OCI-LY7 (cell line): ENCODE measurements at regions not wholly inside any gene's neighbourhood (a gene's known extent, or its start where the extent isn't known, plus 50 kb on each side); places are given as distances from the start of the nearest gene placed in this dataset.
"Not testable (repeated sequence)": the region's sequence is repeated elsewhere in the genome, so short reads cannot be mapped to it uniquely, and the experiment has no call there.

Experiments used
- BruUV-seq: library from RNA; stranded (reverse); fragments of 400-500 nt; replicated peaks from 2 replicates; lab custom pipeline; 2021; lab: Mats Ljungman, UMichigan
- CTCF ChIA-PET: fragments of 300-600 bp; sonication (Branson Sonifier 250); formaldehyde crosslinking; loops from one replicate; lab custom pipeline; 2022; ENCODE audit warnings: antibody characterized with exemption; ENCODE audit not compliant: unreplicated experiment; lab: Charles Lee
- POLR2A ChIA-PET: fragments of 300-600 bp; sonication (Branson Sonifier 250); formaldehyde crosslinking; loops from one replicate; lab custom pipeline; 2022; ENCODE audit warnings: antibody characterized with exemption; lab: Charles Lee
- DNase-seq: peaks from one replicate; pipeline ENCODE4 v3.0.0-alpha.2; 2015; ENCODE audit warnings: low spot score
- H2AFZ ChIP-seq: fragments of 200-600 bp; sonication (generic), shearing (Covaris generic); 2 replicates; pipeline ENCODE4 v1.6.1; 2014; ENCODE audit warnings: mild to moderate bottlenecking, antibody characterized with exemption, low read length, moderate library complexity
- H3K27ac ChIP-seq: fragments of 200-600 bp; sonication (generic); 2 replicates; pipeline ENCODE4 v1.5.1; 2014; ENCODE audit warnings: mixed run types, low read depth, mild to moderate bottlenecking, moderate library complexity, low read length, inconsistent platforms; ENCODE audit not compliant: poor library complexity, severe bottlenecking
- H3K36me3 ChIP-seq: fragments of 200-600 bp; sonication (generic); 2 replicates; pipeline ENCODE4 v1.6.1; 2014; ENCODE audit warnings: mild to moderate bottlenecking, antibody characterized with exemption, low read length, moderate library complexity, mixed read lengths; ENCODE audit not compliant: insufficient read depth
- H3K4me1 ChIP-seq: fragments of 200-600 bp; sonication (generic); 2 replicates; pipeline ENCODE4 v1.5.1; 2014; ENCODE audit warnings: mild to moderate bottlenecking, low read length; ENCODE audit not compliant: insufficient read depth, poor library complexity, severe bottlenecking
- H3K4me2 ChIP-seq: fragments of 200-600 bp; sonication (generic); 2 replicates; pipeline ENCODE4 v1.6.1; 2014; ENCODE audit warnings: mild to moderate bottlenecking, low read length
- H3K4me3 ChIP-seq: fragments of 200-600 bp; sonication (generic); 2 replicates; pipeline ENCODE4 v1.5.1; 2014; ENCODE audit warnings: mild to moderate bottlenecking, low read depth, low read length; ENCODE audit not compliant: poor library complexity, severe bottlenecking
- H3K79me2 ChIP-seq: fragments of 200-600 bp; sonication (generic); 2 replicates; pipeline ENCODE4 v1.6.1; 2016; ENCODE audit warnings: low read depth, mild to moderate bottlenecking, low read length, moderate library complexity, mixed read lengths; ENCODE audit not compliant: insufficient read depth
- H3K9me2 ChIP-seq: fragments of 200-600 bp; sonication (generic); 2 replicates; pipeline ENCODE4 v1.6.1; 2016; ENCODE audit warnings: mild to moderate bottlenecking, low read length, mixed read lengths; ENCODE audit not compliant: insufficient read depth
- H3K9me3 ChIP-seq: fragments of 200-600 bp; sonication (generic); 2 replicates; pipeline ENCODE4 v1.6.1; 2014; ENCODE audit warnings: mild to moderate bottlenecking, mixed run types, low read length, mixed read lengths
- H4K20me1 ChIP-seq: fragments of 200-600 bp; sonication (generic); 2 replicates; pipeline ENCODE4 v1.6.1; 2014; ENCODE audit warnings: mild to moderate bottlenecking, antibody characterized with exemption, low read length, moderate library complexity, mixed read lengths; ENCODE audit not compliant: insufficient read depth
- CTCF ChIP-seq: fragments of 200-600 bp; sonication (generic); conservative IDR thresholded peaks from 2 replicates; pipeline ENCODE4 v1.5.1; 2014; ENCODE audit warnings: mild to moderate bottlenecking, antibody characterized with exemption, low read length, moderate library complexity, mixed read lengths
- EZH2phosphoT487 ChIP-seq: fragments of 200-600 bp; sonication (generic); IDR thresholded peaks from 2 replicates; pipeline ENCODE4 v1.6.1; 2018; ENCODE audit warnings: low read depth, borderline replicate concordance, mild to moderate bottlenecking, mixed run types, antibody characterized with exemption, low read length, moderate library complexity, mixed read lengths
- intact Hi-C: fragments of 100-400 bp; cut with micrococcal nuclease; formaldehyde crosslinking; loops from one replicate; pipeline ENCODE4 v1.10.0; 2022; ENCODE audit not compliant: unreplicated experiment

- Histone ChIP-seq H3K9me3 (no peaks in the 10 kb centered on the region), H3K4me3 (no peak overlapping the region), H3K4me2 (no peak overlapping the region), H3K27ac (no peak overlapping the region), H3K79me2 (no peaks in the 10 kb centered on the region), H3K36me3 (no peaks in the 10 kb centered on the region), H3K4me1 (peaks cover 29% of the 10 kb centered on the region), H4K20me1 (no peaks in the 10 kb centered on the region), H2AFZ (no peak overlapping the region), H3K9me2 (no peaks in the 10 kb centered on the region)
- TF ChIP-seq EZH2phosphoT487 = no peak
- no peak for TF ChIP-seq CTCF
- CTCF ChIA-PET = interaction anchor here (0.6 kb wide), 1 partner anchor 95 kb away, joined by 3 read pairs; no protein-coding TSS in a partner anchor
- intact Hi-C loops = no loop called here
- POLR2A ChIA-PET = interaction anchor here (0.5 kb wide), 1 partner anchor 27 kb away, joined by 4 read pairs; no protein-coding TSS in a partner anchor
- BruUV-seq = no TSS peak
- DNase-seq = no peak
Observed at GRCh38 chr20:17863209-17863576, 105.4 kb downstream of the SNX5 start.

- Histone ChIP-seq H3K27ac (no peak overlapping the region), H3K4me3 (no peak overlapping the region), H3K4me1 (peaks cover 33% of the 10 kb centered on the region), H3K9me3 (peaks cover 6% of the 10 kb centered on the region), H4K20me1 (no peaks in the 10 kb centered on the region), H3K9me2 (no peaks in the 10 kb centered on the region), H3K36me3 (no peaks in the 10 kb centered on the region; the same call in 1 of the 2 replicates), H3K79me2 (no peaks in the 10 kb centered on the region), H2AFZ (no peak overlapping the region), H3K4me2 (no peak overlapping the region)
- CTCF ChIA-PET = no interaction called here
- POLR2A ChIA-PET = no interaction called here
- BruUV-seq = no TSS peak
- DNase-seq = no peak
- intact Hi-C loops = no loop called here
- TF ChIP-seq CTCF (no peak), EZH2phosphoT487 (no peak)
Observed at GRCh38 chr20:17862171-17862570, 106.4 kb downstream of the SNX5 start.

GRCh38 chr20:17861620-17862019 is 107.0 kb downstream of the SNX5 start:
- H3K4me3 ChIP-seq, intact Hi-C loops, H3K9me2 ChIP-seq, DNase-seq, H3K36me3 ChIP-seq, H3K27ac ChIP-seq, CTCF ChIA-PET, H2AFZ ChIP-seq, H4K20me1 ChIP-seq, H3K79me2 ChIP-seq, BruUV-seq, H3K4me2 ChIP-seq: not testable (repeated sequence)
- H3K4me1 ChIP-seq = peaks cover 39% of the 10 kb centered on the region
- H3K9me3 ChIP-seq = peaks cover 11% of the 10 kb centered on the region
- POLR2A ChIA-PET = interaction anchor here (1.0 kb wide), 1 partner anchor 14 kb away, joined by 3 read pairs; no protein-coding TSS in a partner anchor
